CD1c-positive myeloid dendritic cell (primary cell): ENCODE measurements at regions not wholly inside any gene's neighbourhood (a gene's known extent, or its start where the extent isn't known, plus 50 kb on each side); places are given as distances from the start of the nearest gene placed in this dataset.

Experiments
- DNase-seq: peaks from one replicate; pipeline ENCODE4 v3.0.0-alpha.2; 2016; ENCODE audit errors: extremely low spot score

- no peak for DNase-seq
Observed at GRCh38 chr11:32204751-32205150, 113.9 kb downstream of the RCN1 start.

- no peak for DNase-seq
Observed at GRCh38 chr11:32210556-32210955, 119.7 kb downstream of the RCN1 start.

- no peak for DNase-seq
Observed at GRCh38 chr11:32213223-32213622, 122.3 kb downstream of the RCN1 start.

- no peak for DNase-seq
Observed at GRCh38 chr11:32215157-32215556, 124.3 kb downstream of the RCN1 start.

- DNase-seq, result no peak
Observed at GRCh38 chr11:32216749-32217148, 125.9 kb downstream of the RCN1 start.

GRCh38 chr11:32219320-32219719 lies 128.4 kb downstream of the RCN1 start:
- DNase-seq, result no peak

GRCh38 chr11:32221476-32222032 lies 130.7 kb downstream of the RCN1 start:
- no peak for DNase-seq

- DNase-seq, result no peak
Observed at GRCh38 chr11:32224580-32224979, 133.7 kb downstream of the RCN1 start.

GRCh38 chr11:32225571-32226285 lies 134.9 kb downstream of the RCN1 start:
- no peak for DNase-seq

- DNase-seq, result no peak
Observed at GRCh38 chr11:32226480-32226879, 135.6 kb downstream of the RCN1 start.

- no peak for DNase-seq
Observed at GRCh38 chr11:32229576-32230240, 138.8 kb downstream of the RCN1 start.

GRCh38 chr11:32231909-32232493 lies 141.1 kb downstream of the RCN1 start:
- DNase-seq, result no peak

GRCh38 chr11:32232516-32232915 lies 141.6 kb downstream of the RCN1 start:
- no peak for DNase-seq

- no peak for DNase-seq
Observed at GRCh38 chr11:32233276-32233675, 142.4 kb downstream of the RCN1 start.

- DNase-seq, result no peak
Observed at GRCh38 chr11:32233928-32234327, 143.1 kb downstream of the RCN1 start.

- DNase-seq, result no peak
Observed at GRCh38 chr11:32244453-32244852, 153.6 kb downstream of the RCN1 start.

GRCh38 chr11:32253706-32254105 lies 162.8 kb downstream of the RCN1 start:
- no peak for DNase-seq

GRCh38 chr11:32255841-32256240 lies 165.0 kb downstream of the RCN1 start:
- DNase-seq, result no peak

GRCh38 chr11:32256466-32256865 lies 165.6 kb downstream of the RCN1 start:
- no peak for DNase-seq

- peak; percentile 55 for DNase-seq
Observed at GRCh38 chr11:32259641-32260081, 168.8 kb downstream of the RCN1 start.

- DNase-seq, result no peak
Observed at GRCh38 chr11:32262367-32262766, 171.5 kb downstream of the RCN1 start.

GRCh38 chr11:32265911-32266310 lies 169.4 kb downstream of the WT1 start:
- no peak for DNase-seq

GRCh38 chr11:32266601-32267000 lies 168.7 kb downstream of the WT1 start:
- no peak for DNase-seq
